IMR-90 (cell line): ENCODE measurements at regions not wholly inside any gene's neighbourhood (a gene's known extent, or its start where the extent isn't known, plus 50 kb on each side); places are given as distances from the start of the nearest gene placed in this dataset.

Experiments
- ATAC-seq: fragments of 200-7000 bp; cut with Tn5 transposase; 2 replicates; pipeline ENCODE4 v1.9.1; 2020; ENCODE audit warnings: low read depth, mild to moderate bottlenecking, moderate library complexity
- BruUV-seq: library from RNA; stranded (reverse); fragments of 400-500 nt; replicated peaks from 2 replicates; lab custom pipeline; 2021; lab: Mats Ljungman, UMichigan
- CTCF ChIA-PET: fragments of 300-600 bp; formaldehyde crosslinking; extraction: SDS; loops from one replicate; lab custom pipeline; 2021; ENCODE audit warnings: antibody characterized with exemption; lab: Yijun Ruan, JAX
- POLR2A ChIA-PET: fragments of 300-600 bp; sonication (Branson Sonifier 250); formaldehyde crosslinking; loops from one replicate; lab custom pipeline; 2022; ENCODE audit warnings: antibody characterized with exemption; ENCODE audit not compliant: unreplicated experiment; lab: Charles Lee
- DNase-seq: peaks from one replicate; pipeline ENCODE4 v3.0.0; 2013
- H2AFZ ChIP-seq: replicated peaks from 2 replicates; pipeline ENCODE3; 2013; ENCODE audit warnings: low read length, mild to moderate bottlenecking; ENCODE audit not compliant: poor library complexity
- H2AK5ac ChIP-seq: 2 replicates; pipeline ENCODE4 v1.6.1; 2013; ENCODE audit warnings: low read depth, low read length, inconsistent platforms
- H2AK9ac ChIP-seq: replicated peaks from 2 replicates; pipeline ENCODE3; 2013; ENCODE audit warnings: mild to moderate bottlenecking, low read depth, low read length, moderate library complexity; ENCODE audit not compliant: poor library complexity
- H2BK120ac ChIP-seq: 2 replicates; pipeline ENCODE4 v1.6.1; 2013; ENCODE audit warnings: low read depth, low read length, inconsistent platforms
- H2BK15ac ChIP-seq: 3 replicates; pipeline ENCODE4 v1.6.1; 2013; ENCODE audit warnings: low read depth, low read length, inconsistent platforms
- H2BK20ac ChIP-seq: 2 replicates; pipeline ENCODE4 v1.6.1; 2013; ENCODE audit warnings: low read depth, mild to moderate bottlenecking, inconsistent platforms, low read length, moderate library complexity
- H2BK5ac ChIP-seq: 2 replicates; pipeline ENCODE4 v1.6.1; 2013; ENCODE audit warnings: mild to moderate bottlenecking, low read depth, low read length, inconsistent platforms; ENCODE audit not compliant: poor library complexity, severe bottlenecking
- H3K14ac ChIP-seq: replicated peaks from 2 replicates; pipeline ENCODE4 v1.6.1; 2013; ENCODE audit warnings: low read depth, low read length, inconsistent platforms
- H3K18ac ChIP-seq: 2 replicates; pipeline ENCODE4 v1.6.1; 2013; ENCODE audit warnings: low read depth, low read length, control low read depth
- H3K23ac ChIP-seq: 2 replicates; pipeline ENCODE4 v1.6.1; 2013; ENCODE audit warnings: low read depth, low read length, inconsistent platforms
- H3K27ac ChIP-seq: 2 replicates; pipeline ENCODE4 v1.5.1; 2013; ENCODE audit warnings: mild to moderate bottlenecking, control low read depth, low read length; ENCODE audit not compliant: insufficient read depth
- H3K27me3 ChIP-seq: 2 replicates; pipeline ENCODE4 v1.6.1; 2013; ENCODE audit warnings: low read length; ENCODE audit not compliant: control insufficient read depth, insufficient read depth
- H3K36me3 ChIP-seq: 2 replicates; pipeline ENCODE4 v1.6.1; 2013; ENCODE audit warnings: low read length, mixed read lengths; ENCODE audit not compliant: control insufficient read depth, insufficient read depth
- H3K4ac ChIP-seq: 2 replicates; pipeline ENCODE4 v1.6.1; 2013; ENCODE audit warnings: low read depth, low read length, inconsistent platforms
- H3K4me1 ChIP-seq: 2 replicates; pipeline ENCODE4 v1.6.1; 2013; ENCODE audit warnings: low read length, mixed read lengths; ENCODE audit not compliant: control insufficient read depth, insufficient read depth
- H3K4me2 ChIP-seq: 2 replicates; pipeline ENCODE4 v1.6.1; 2013; ENCODE audit warnings: low read depth, mild to moderate bottlenecking, control low read depth, low read length, moderate library complexity
- H3K4me3 ChIP-seq: 2 replicates; pipeline ENCODE4 v1.5.1; 2013; ENCODE audit warnings: low read depth, mild to moderate bottlenecking, control low read depth, low read length, moderate library complexity; ENCODE audit not compliant: insufficient read depth
- H3K56ac ChIP-seq: 2 replicates; pipeline ENCODE4 v1.6.1; 2013; ENCODE audit warnings: low read length, inconsistent platforms; ENCODE audit not compliant: insufficient read depth; ENCODE audit errors: extremely low read depth
- H3K79me1 ChIP-seq, 2 experiments: 2 replicates each; pipeline ENCODE4 v1.6.1; 2013; ENCODE audit warnings: low read length in 2 of 2, inconsistent platforms in 1 of 2, low read depth in 1 of 2
- H3K9ac ChIP-seq: 2 replicates; pipeline ENCODE4 v1.6.1; 2013; ENCODE audit warnings: low read depth, low read length, control low read depth
- H3K9me1 ChIP-seq: 2 replicates; pipeline ENCODE4 v1.6.1; 2013; ENCODE audit warnings: low read length, inconsistent platforms; ENCODE audit not compliant: insufficient read depth
- H3K9me3 ChIP-seq: 2 replicates; pipeline ENCODE4 v1.6.1; 2013; ENCODE audit warnings: low read length; ENCODE audit not compliant: control insufficient read depth, insufficient read depth
- H4K20me1 ChIP-seq: 2 replicates; pipeline ENCODE4 v1.6.1; 2013; ENCODE audit warnings: low read length, inconsistent platforms; ENCODE audit not compliant: insufficient read depth
- H4K5ac ChIP-seq: 2 replicates; pipeline ENCODE4 v1.6.1; 2013; ENCODE audit warnings: mild to moderate bottlenecking, low read depth, low read length, control low read depth
- H4K8ac ChIP-seq, 2 experiments: 2 replicates each; pipeline ENCODE4 v1.6.1; 2013; ENCODE audit warnings: low read depth in 2 of 2, low read length in 2 of 2, control low read depth in 1 of 2, inconsistent platforms in 1 of 2
- H4K91ac ChIP-seq: 2 replicates; pipeline ENCODE4 v1.6.1; 2013; ENCODE audit warnings: low read depth, low read length, inconsistent platforms; ENCODE audit not compliant: insufficient read depth
- BHLHE40 ChIP-seq: fragments of 150-350 bp; IDR thresholded peaks from 2 replicates; pipeline ENCODE4 v1.6.1; 2016; ENCODE audit warnings: mild to moderate bottlenecking, low read depth, low read length
- CEBPB ChIP-seq: IDR thresholded peaks from 2 replicates; pipeline ENCODE4 v1.6.1; 2012; ENCODE audit warnings: low read depth, low read length, improper control_type of control experiment
- CHD1 ChIP-seq: IDR thresholded peaks from 2 replicates; pipeline ENCODE4 v1.6.1; 2012; ENCODE audit warnings: low read depth, low read length, improper control_type of control experiment
- CTCF ChIP-seq: conservative IDR thresholded peaks from 2 replicates; pipeline ENCODE4 v1.5.1; 2012; ENCODE audit warnings: mild to moderate bottlenecking, low read depth, low read length, improper control_type of control experiment
- FOS ChIP-seq: fragments of 150-350 bp; IDR thresholded peaks from 2 replicates; pipeline ENCODE4 v1.6.1; 2016; ENCODE audit warnings: low read depth, low read length
- MAFK ChIP-seq: IDR thresholded peaks from 2 replicates; pipeline ENCODE4 v1.6.1; 2012; ENCODE audit warnings: low read depth, low read length, improper control_type of control experiment
- MAZ ChIP-seq: IDR thresholded peaks from 2 replicates; pipeline ENCODE4 v1.6.1; 2012; ENCODE audit warnings: low read depth, mild to moderate bottlenecking, low read length, improper control_type of control experiment, moderate library complexity, borderline replicate concordance
- MXI1 ChIP-seq: IDR thresholded peaks from 2 replicates; pipeline ENCODE4 v1.6.1; 2012; ENCODE audit warnings: low read depth, mild to moderate bottlenecking, low read length, moderate library complexity, borderline replicate concordance
- NFE2L2 ChIP-seq: fragments of 150-350 bp; IDR thresholded peaks from 2 replicates; pipeline ENCODE4 v1.6.1; 2016; ENCODE audit warnings: low read depth, mild to moderate bottlenecking, low read length
- POLR2A ChIP-seq: IDR thresholded peaks from 2 replicates; pipeline ENCODE4 v1.6.1; 2012; ENCODE audit warnings: mild to moderate bottlenecking, low read depth, low read length
- RAD21 ChIP-seq: IDR thresholded peaks from 2 replicates; pipeline ENCODE4 v1.6.1; 2012; ENCODE audit warnings: low read length, improper control_type of control experiment
- RCOR1 ChIP-seq: IDR thresholded peaks from 2 replicates; pipeline ENCODE4 v1.6.1; 2012; ENCODE audit warnings: mild to moderate bottlenecking, low read length, improper control_type of control experiment; ENCODE audit not compliant: insufficient replicate concordance
- RFX5 ChIP-seq: IDR thresholded peaks from 2 replicates; pipeline ENCODE4 v1.8.0; 2012; ENCODE audit warnings: low read depth, mild to moderate bottlenecking, low read length, moderate library complexity
- SMC3 ChIP-seq: fragments of 150-350 bp; IDR thresholded peaks from 2 replicates; pipeline ENCODE4 v1.6.1; 2016; ENCODE audit warnings: low read depth, mild to moderate bottlenecking, antibody characterized with exemption, low read length, moderate library complexity
- USF2 ChIP-seq: fragments of 150-350 bp; IDR thresholded peaks from 2 replicates; pipeline ENCODE4 v1.6.1; 2017; ENCODE audit warnings: mild to moderate bottlenecking, antibody characterized with exemption, low read length, low read depth
- WGBS, 2 experiments: methylation state at CpG; one replicate each; pipeline versions ENCODE4 v1.1.5 to v1.1.7; 2013; ENCODE audit warnings: missing lambda C conversion rate in 2 of 2; ENCODE audit not compliant: insufficient read length in 1 of 2; ENCODE audit errors: extremely low coverage in 2 of 2; 5-methylcytosine and 5-hydroxymethylcytosine counted together
- dilution Hi-C: fragments of 300-500 bp; cut with HindIII; formaldehyde crosslinking; loops from one replicate; pipeline ENCODE4 v1.14.3; 2018; ENCODE audit warnings: low sequenced_read_pairs; ENCODE audit not compliant: unreplicated experiment
- in situ Hi-C: fragments of 300-500 bp; cut with MboI; formaldehyde crosslinking; loops from 3 replicates; pipeline ENCODE4 v1.14.3; 2019; ENCODE audit warnings: low sequenced_read_pairs, inconsistent platforms, mixed read lengths
- intact Hi-C: fragments of 100-400 bp; cut with micrococcal nuclease; formaldehyde crosslinking; loops from 2 replicates; pipeline ENCODE4 v1.10.0; 2022
- TF ChIP-seq, protein P1 (sequence below): fragments of 150-350 bp; IDR thresholded peaks from 2 replicates; pipeline ENCODE4 v1.6.1; 2016; ENCODE audit warnings: low read depth, mild to moderate bottlenecking, low read length, moderate library complexity, borderline replicate concordance

DNA sequence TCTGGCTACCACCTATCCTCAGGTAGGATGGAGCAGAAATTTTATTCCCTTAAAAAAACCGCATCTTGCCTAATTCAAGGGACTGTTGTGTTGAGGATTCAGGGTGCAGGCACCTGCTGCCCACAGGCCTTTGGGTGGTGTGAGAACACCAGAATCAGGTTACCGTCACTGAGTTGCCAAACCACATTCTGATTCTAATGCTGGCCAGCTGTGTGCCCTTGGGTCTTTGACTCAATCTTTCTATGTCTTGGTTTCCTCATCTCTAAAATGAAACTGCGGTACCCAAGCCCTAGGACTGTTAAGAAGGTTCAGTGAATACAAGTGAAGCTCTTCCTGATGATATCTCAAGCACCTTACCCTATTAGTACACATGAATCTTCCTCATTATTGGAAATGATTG lies 827.3 kb downstream of the DHX35 start:
- no peak overlapping the region for H2BK15ac ChIP-seq
- no peak overlapping the region for H2AK9ac ChIP-seq
- no peak overlapping the region for H4K5ac ChIP-seq
- H4K91ac ChIP-seq: no peak overlapping the region
- no peak overlapping the region for H2AFZ ChIP-seq
- ChIA-PET CTCF (no interaction called here), POLR2A (no interaction called here)
- no peak overlapping the region for H3K4me3 ChIP-seq
- no peak overlapping the region for H3K56ac ChIP-seq
- H3K9me1 ChIP-seq: no peaks in the 10 kb centered on the region
- dilution Hi-C loops (no loop called here), in situ Hi-C loops (no loop called here), intact Hi-C loops (no loop called here)
- H3K23ac ChIP-seq: no peak overlapping the region
- no peaks in the 10 kb centered on the region for H4K20me1 ChIP-seq
- DNase-seq (no peak), ATAC-seq (no peak)
- WGBS, 2 experiments: no CpG with 5 or more reads among the region's 3 CpGs
- no peaks in the 10 kb centered on the region for H3K79me1 ChIP-seq
- H3K4me2 ChIP-seq: no peak overlapping the region
- H3K9ac ChIP-seq: no peak overlapping the region
- H4K8ac ChIP-seq: no peak overlapping the region
- H3K4me1 ChIP-seq: no peaks in the 10 kb centered on the region
- no peaks in the 10 kb centered on the region for H3K27me3 ChIP-seq
- no peaks in the 10 kb centered on the region for H3K9me3 ChIP-seq
- H3K18ac ChIP-seq: no peak overlapping the region
- no peak overlapping the region for H3K14ac ChIP-seq
- no peak overlapping the region for H3K4ac ChIP-seq
- no peak overlapping the region for H3K27ac ChIP-seq
- no peak overlapping the region for H2BK120ac ChIP-seq
- no TSS peak for BruUV-seq
- no peaks in the 10 kb centered on the region for H3K36me3 ChIP-seq
- H2AK5ac ChIP-seq: no peak overlapping the region
- TF ChIP-seq BHLHE40 (no peak), NFE2L2 (no peak), POLR2A (no peak), RFX5 (no peak), FOS (no peak), RAD21 (no peak), MAFK (no peak), MAZ (no peak), RCOR1 (no peak), USF2 (no peak), MXI1 (no peak), SMC3 (no peak), CTCF (no peak), CEBPB (no peak), CHD1 (no peak)
- TF ChIP-seq, protein P1, sequence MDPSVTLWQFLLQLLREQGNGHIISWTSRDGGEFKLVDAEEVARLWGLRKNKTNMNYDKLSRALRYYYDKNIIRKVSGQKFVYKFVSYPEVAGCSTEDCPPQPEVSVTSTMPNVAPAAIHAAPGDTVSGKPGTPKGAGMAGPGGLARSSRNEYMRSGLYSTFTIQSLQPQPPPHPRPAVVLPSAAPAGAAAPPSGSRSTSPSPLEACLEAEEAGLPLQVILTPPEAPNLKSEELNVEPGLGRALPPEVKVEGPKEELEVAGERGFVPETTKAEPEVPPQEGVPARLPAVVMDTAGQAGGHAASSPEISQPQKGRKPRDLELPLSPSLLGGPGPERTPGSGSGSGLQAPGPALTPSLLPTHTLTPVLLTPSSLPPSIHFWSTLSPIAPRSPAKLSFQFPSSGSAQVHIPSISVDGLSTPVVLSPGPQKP: no peak
- no peak overlapping the region for H2BK20ac ChIP-seq
- H2BK5ac ChIP-seq: no peak overlapping the region
